Stimulated activated CD8-positive, alpha-beta memory T cell treated with anti-CD3 and anti-CD28 coated beads, Interleukin-2, amount 100 ng/mL, for 48 hours (primary cell): ENCODE measurements at regions not wholly inside any gene's neighbourhood (a gene's known extent, or its start where the extent isn't known, plus 50 kb on each side); places are given as distances from the start of the nearest gene placed in this dataset.
"Not testable (repeated sequence)": the region's sequence is repeated elsewhere in the genome, so short reads cannot be mapped to it uniquely, and the experiment has no call there.

Experiments used
- DNase-seq, 2 donors: peaks; one replicate each; pipeline ENCODE4 v3.0.0-alpha.2; 2020; ENCODE audit warnings: low read depth in 2 of 2

- DNase-seq: not testable (repeated sequence)
These were observed 87.3 kb upstream of the EEPD1 start for GRCh38 chr7:36065563-36066342.

- no peak for DNase-seq
These were observed 86.8 kb upstream of the EEPD1 start for GRCh38 chr7:36066343-36066664.

GRCh38 chr7:36070230-36070629 is 82.8 kb upstream of the EEPD1 start:
- DNase-seq: no peak

GRCh38 chr7:36071605-36072004 is 81.4 kb upstream of the EEPD1 start:
- no peak for DNase-seq

- DNase-seq: no peak
These were observed 80.4 kb upstream of the EEPD1 start for GRCh38 chr7:36072620-36073019.

GRCh38 chr7:36075561-36075960 is 77.5 kb upstream of the EEPD1 start:
- no peak for DNase-seq

GRCh38 chr7:36076074-36076473 is 77.0 kb upstream of the EEPD1 start:
- no peak for DNase-seq

GRCh38 chr7:36078816-36079360 is 74.2 kb upstream of the EEPD1 start:
- DNase-seq: no peak

GRCh38 chr7:36079446-36080025 is 73.5 kb upstream of the EEPD1 start:
- no peak for DNase-seq

- DNase-seq: no peak
These were observed 72.2 kb upstream of the EEPD1 start for GRCh38 chr7:36080843-36081242.

GRCh38 chr7:36082216-36082615 is 70.8 kb upstream of the EEPD1 start:
- no peak for DNase-seq

GRCh38 chr7:36082910-36083309 is 70.1 kb upstream of the EEPD1 start:
- DNase-seq: no peak

GRCh38 chr7:36083626-36084380 is 69.3 kb upstream of the EEPD1 start:
- DNase-seq: no peak

GRCh38 chr7:36084485-36085091 is 68.5 kb upstream of the EEPD1 start:
- no peak for DNase-seq

GRCh38 chr7:36085096-36085495 is 68.0 kb upstream of the EEPD1 start:
- no peak for DNase-seq

GRCh38 chr7:36086571-36086970 is 66.5 kb upstream of the EEPD1 start:
- DNase-seq: no peak

GRCh38 chr7:36088553-36088952 is 64.5 kb upstream of the EEPD1 start:
- no peak for DNase-seq

GRCh38 chr7:36088966-36089365 is 64.1 kb upstream of the EEPD1 start:
- DNase-seq: no peak

GRCh38 chr7:36090976-36091873 is 61.8 kb upstream of the EEPD1 start:
- DNase-seq: no peak

- DNase-seq: no peak
These were observed 61.2 kb upstream of the EEPD1 start for GRCh38 chr7:36091874-36092176.

- DNase-seq: no peak
These were observed 60.8 kb upstream of the EEPD1 start for GRCh38 chr7:36092221-36092771.
